ENCODE measurements at regions not wholly inside any gene's neighbourhood (a gene's known extent, or its start where the extent isn't known, plus 50 kb on each side); places are given as distances from the start of the nearest gene placed in this dataset.

- DNase-seq (ENCODE audit: low read depth, low spot score) = no peak
- no peak for TF ChIP-seq CTCF (IDR thresholded peaks at IDR 0.05; ENCODE audit: low read depth, low read length)
- H3K4me3 ChIP-seq (ENCODE audit: low read depth, low read length) = no peak overlapping the region
- in situ Hi-C loops (cut with HindIII; ENCODE audit: low sequenced_read_pairs) = no loop called here
These were observed 71.6 kb upstream of the RNU6ATAC start for GRCh38 chr9:134236001-134236421.

- DNase-seq (ENCODE audit: low read depth, low spot score) = no peak
- no peak for TF ChIP-seq CTCF (IDR thresholded peaks at IDR 0.05; ENCODE audit: low read depth, low read length)
- in situ Hi-C loops (cut with HindIII; ENCODE audit: low sequenced_read_pairs) = no loop called here
- H3K4me3 ChIP-seq (ENCODE audit: low read depth, low read length) = no peak overlapping the region
These were observed 72.7 kb upstream of the RNU6ATAC start for GRCh38 chr9:134236935-134237629.

GRCh38 chr9:134237630-134238265, 73.4 kb upstream of the RNU6ATAC start:
- DNase-seq (ENCODE audit: low read depth, low spot score) = no peak
- no peak for TF ChIP-seq CTCF (IDR thresholded peaks at IDR 0.05; ENCODE audit: low read depth, low read length)
- in situ Hi-C loops (cut with HindIII; ENCODE audit: low sequenced_read_pairs) = no loop called here
- H3K4me3 ChIP-seq (ENCODE audit: low read depth, low read length) = no peak overlapping the region

- no peak overlapping the region for H3K4me3 ChIP-seq (ENCODE audit: low read depth, low read length)
- no peak for DNase-seq (ENCODE audit: low read depth, low spot score)
- in situ Hi-C loops (cut with HindIII; ENCODE audit: low sequenced_read_pairs) = no loop called here
- no peak for TF ChIP-seq CTCF (IDR thresholded peaks at IDR 0.05; ENCODE audit: low read depth, low read length)
These were observed 75.0 kb upstream of the RNU6ATAC start for GRCh38 chr9:134239130-134239903.

- no peak for TF ChIP-seq CTCF (IDR thresholded peaks at IDR 0.05; ENCODE audit: low read depth, low read length)
- no peak overlapping the region for H3K4me3 ChIP-seq (ENCODE audit: low read depth, low read length)
- DNase-seq (ENCODE audit: low read depth, low spot score) = no peak
- in situ Hi-C loops (cut with HindIII; ENCODE audit: low sequenced_read_pairs) = no loop called here
These were observed 75.6 kb upstream of the RNU6ATAC start for GRCh38 chr9:134239939-134240338.

GRCh38 chr9:134240361-134240760, 76.0 kb upstream of the RNU6ATAC start:
- no peak for TF ChIP-seq CTCF (IDR thresholded peaks at IDR 0.05; ENCODE audit: low read depth, low read length)
- in situ Hi-C loops (cut with HindIII; ENCODE audit: low sequenced_read_pairs) = no loop called here
- DNase-seq (ENCODE audit: low read depth, low spot score) = no peak

More at GRCh38 chr9:134240361-134240760, 76.0 kb upstream of the RNU6ATAC start:
- no peak overlapping the region for H3K4me3 ChIP-seq (ENCODE audit: low read depth, low read length)
